B cell (primary cell): ENCODE measurements at regions not wholly inside any gene's neighbourhood (a gene's known extent, or its start where the extent isn't known, plus 50 kb on each side); places are given as distances from the start of the nearest gene placed in this dataset.

Source experiments
- ATAC-seq: fragments of 200-7000 bp; cut with Tn5 transposase; one replicate; pipeline ENCODE4 v1.10.0; 2021; ENCODE audit warnings: low read depth, mild to moderate bottlenecking, moderate number of reproducible peaks, moderate library complexity
- CTCF ChIA-PET: fragments of 350-600 bp; sonication (Branson Sonifier 250); formaldehyde crosslinking; loops from one replicate; lab custom pipeline; 2021; ENCODE audit warnings: antibody characterized with exemption, inconsistent platforms; lab: Charles Lee
- POLR2A ChIA-PET: fragments of 350-600 bp; sonication (Branson Sonifier 250); formaldehyde crosslinking; loops from one replicate; lab custom pipeline; 2021; ENCODE audit warnings: antibody characterized with exemption; lab: Charles Lee
- DNase-seq: peaks from one replicate; pipeline ENCODE4 v3.0.0; 2013
- H2AFZ ChIP-seq: 2 replicates; pipeline ENCODE4 v1.6.1; 2012; ENCODE audit warnings: mild to moderate bottlenecking, low read depth, low read length; ENCODE audit not compliant: insufficient read depth, poor library complexity, severe bottlenecking
- H3K27ac ChIP-seq, 2 donors: 1 replicate in 1 of 2; 2 replicates in 1 of 2; pipeline ENCODE4 v1.5.1; 2012 to 2013; ENCODE audit warnings: low read length in 2 of 2, mild to moderate bottlenecking in 2 of 2, moderate library complexity in 1 of 2
- H3K27me3 ChIP-seq, 4 experiments: fragments of 200-600 bp in 1 of 4; sonication (generic) in 1 of 4; replicated peaks in 1 of 4; 1 replicate in 2 of 4; 2 replicates in 2 of 4; pipeline versions ENCODE4 v1.6.1 to v1.7.0; 2013 to 2016; ENCODE audit warnings: low read length in 3 of 4, mild to moderate bottlenecking in 2 of 4, mixed read lengths in 1 of 4, moderate library complexity in 1 of 4; ENCODE audit not compliant: insufficient read depth in 4 of 4, control insufficient read depth in 3 of 4; ENCODE audit errors: control extremely low read depth in 1 of 4
- H3K36me3 ChIP-seq, 2 experiments: replicated peaks in 1 of 2; 1 replicate in 1 of 2; 2 replicates in 1 of 2; pipeline versions ENCODE4 v1.6.1 to v1.7.1; 2013; ENCODE audit warnings: low read length in 1 of 2; ENCODE audit not compliant: insufficient read depth in 2 of 2, control insufficient read depth in 1 of 2; ENCODE audit errors: control extremely low read depth in 1 of 2, extremely low read depth in 1 of 2
- H3K4me1 ChIP-seq, 2 donors: fragments of 200-600 bp in 1 of 2; sonication (generic) in 1 of 2; 1 replicate in 1 of 2; 2 replicates in 1 of 2; pipeline versions ENCODE4 v1.5.1 to v1.6.1; 2013 to 2017; ENCODE audit warnings: low read length in 2 of 2; ENCODE audit not compliant: control insufficient read depth in 2 of 2, insufficient read depth in 2 of 2
- H3K4me2 ChIP-seq: replicated peaks from 2 replicates; pipeline ENCODE3; 2012; ENCODE audit warnings: mild to moderate bottlenecking, low read depth, low read length; ENCODE audit not compliant: poor library complexity, severe bottlenecking
- H3K4me3 ChIP-seq, 5 experiments: fragments of 200-600 bp in 1 of 5; sonication (generic) in 1 of 5; 1 replicate in 3 of 5; 2 replicates in 2 of 5; pipeline versions ENCODE4 v1.5.1 to v1.7.0; 2011 to 2016; ENCODE audit warnings: low read length in 4 of 5, mild to moderate bottlenecking in 4 of 5, low read depth in 2 of 5, control low read depth in 1 of 5, moderate library complexity in 1 of 5; ENCODE audit not compliant: insufficient read depth in 1 of 5; ENCODE audit errors: control extremely low read depth in 1 of 5, extremely low read depth in 1 of 5
- H3K79me2 ChIP-seq: fragments of 200-600 bp; sonication (generic); one replicate; pipeline ENCODE4 v1.6.0; 2016; ENCODE audit warnings: low read length; ENCODE audit not compliant: control insufficient read depth, insufficient read depth
- H3K9ac ChIP-seq: fragments of 200-600 bp; sonication (generic); 2 replicates; pipeline ENCODE4 v1.6.1; 2017; ENCODE audit warnings: mild to moderate bottlenecking, low read length, moderate library complexity
- H3K9me3 ChIP-seq, 3 donors: one replicate each; pipeline versions ENCODE4 v1.6.1 to v1.7.1; 2013; ENCODE audit warnings: low read length in 2 of 3; ENCODE audit not compliant: control insufficient read depth in 2 of 3, insufficient read depth in 1 of 3; ENCODE audit errors: control extremely low read depth in 1 of 3
- H4K20me1 ChIP-seq: 2 replicates; pipeline ENCODE4 v1.6.0; 2012; ENCODE audit warnings: mild to moderate bottlenecking, low read length; ENCODE audit not compliant: insufficient read depth, control insufficient read depth, poor library complexity, severe bottlenecking
- H3K27ac Mint-ChIP-seq: one replicate; pipeline ENCODE4 v1.8.0; 2021; ENCODE audit warnings: mixed read lengths
- H3K27me3 Mint-ChIP-seq: one replicate; pipeline ENCODE4 v1.8.0; 2021; ENCODE audit warnings: mixed read lengths
- H3K4me1 Mint-ChIP-seq: one replicate; pipeline ENCODE4 v1.8.0; 2021; ENCODE audit warnings: mixed read lengths
- H3K4me3 Mint-ChIP-seq: one replicate; pipeline ENCODE4 v1.8.0; 2021; ENCODE audit warnings: mixed read lengths
- H3K9me3 Mint-ChIP-seq: one replicate; pipeline ENCODE4 v1.8.0; 2022; ENCODE audit warnings: mixed read lengths; ENCODE audit not compliant: insufficient read depth
- EZH2 ChIP-seq: IDR thresholded peaks from 2 replicates; pipeline ENCODE4 v1.6.1; 2012; ENCODE audit warnings: borderline replicate concordance, low read depth, mild to moderate bottlenecking, moderate library complexity, low read length; ENCODE audit not compliant: insufficient read depth, poor library complexity, severe bottlenecking
- WGBS: methylation state at CpG from one replicate; pipeline ENCODE4 v1.1.5; 2013; ENCODE audit warnings: missing lambda C conversion rate; ENCODE audit not compliant: insufficient coverage; 5-methylcytosine and 5-hydroxymethylcytosine counted together
- intact Hi-C: fragments of 100-400 bp; cut with micrococcal nuclease; formaldehyde crosslinking; loops from one replicate; pipeline ENCODE4 v1.10.0; 2022
- TF ChIP-seq, protein P1 (sequence below): fragments of 200-600 bp; IDR thresholded peaks from one replicate; pipeline ENCODE4 v1.8.0; 2022; ENCODE audit warnings: antibody characterized with exemption, mild to moderate bottlenecking

DNA sequence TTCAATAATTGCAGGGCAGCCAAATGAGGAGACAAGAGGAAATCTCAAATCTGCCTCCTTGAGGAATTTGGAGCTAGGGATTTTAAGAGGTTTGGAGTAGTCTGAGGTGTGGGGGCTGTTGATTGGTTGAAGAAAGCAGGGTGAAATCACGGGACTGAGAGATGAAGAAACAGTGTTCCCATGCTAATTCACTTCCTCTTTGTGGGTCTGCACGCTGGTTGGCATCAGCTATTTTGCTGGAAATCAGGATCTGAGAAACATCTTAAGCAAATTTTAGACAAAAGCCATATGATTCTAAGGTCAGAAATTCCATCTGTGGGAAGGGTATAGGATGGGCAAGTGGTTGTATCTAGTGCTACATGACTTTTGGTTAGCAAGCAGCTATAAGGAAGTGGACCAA is 107.1 kb upstream of the PAXBP1 start:
- 0% methylated on average over 2 of the region's 2 CpGs for WGBS
- no peak overlapping the region for H3K4me2 ChIP-seq
- no peaks in the 10 kb centered on the region for H3K4me1 Mint-ChIP-seq
- no peak overlapping the region for H3K9ac ChIP-seq
- TF ChIP-seq, protein P1, sequence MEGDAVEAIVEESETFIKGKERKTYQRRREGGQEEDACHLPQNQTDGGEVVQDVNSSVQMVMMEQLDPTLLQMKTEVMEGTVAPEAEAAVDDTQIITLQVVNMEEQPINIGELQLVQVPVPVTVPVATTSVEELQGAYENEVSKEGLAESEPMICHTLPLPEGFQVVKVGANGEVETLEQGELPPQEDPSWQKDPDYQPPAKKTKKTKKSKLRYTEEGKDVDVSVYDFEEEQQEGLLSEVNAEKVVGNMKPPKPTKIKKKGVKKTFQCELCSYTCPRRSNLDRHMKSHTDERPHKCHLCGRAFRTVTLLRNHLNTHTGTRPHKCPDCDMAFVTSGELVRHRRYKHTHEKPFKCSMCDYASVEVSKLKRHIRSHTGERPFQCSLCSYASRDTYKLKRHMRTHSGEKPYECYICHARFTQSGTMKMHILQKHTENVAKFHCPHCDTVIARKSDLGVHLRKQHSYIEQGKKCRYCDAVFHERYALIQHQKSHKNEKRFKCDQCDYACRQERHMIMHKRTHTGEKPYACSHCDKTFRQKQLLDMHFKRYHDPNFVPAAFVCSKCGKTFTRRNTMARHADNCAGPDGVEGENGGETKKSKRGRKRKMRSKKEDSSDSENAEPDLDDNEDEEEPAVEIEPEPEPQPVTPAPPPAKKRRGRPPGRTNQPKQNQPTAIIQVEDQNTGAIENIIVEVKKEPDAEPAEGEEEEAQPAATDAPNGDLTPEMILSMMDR, result no peak
- no peak for TF ChIP-seq EZH2
- no peaks in the 10 kb centered on the region for H4K20me1 ChIP-seq
- POLR2A ChIA-PET, result no interaction called here
- no peak overlapping the region for H2AFZ ChIP-seq
- H3K27ac ChIP-seq, result no peak overlapping the region
- H3K36me3 ChIP-seq, result no peaks in the 10 kb centered on the region
- no peak for ATAC-seq
- H3K4me1 ChIP-seq, result no peaks in the 10 kb centered on the region
- H3K4me3 ChIP-seq, result no peak overlapping the region
- no peaks in the 10 kb centered on the region for H3K79me2 ChIP-seq
- H3K4me3 Mint-ChIP-seq, result no peak overlapping the region
- CTCF ChIA-PET, result no interaction called here
- no peaks in the 10 kb centered on the region for H3K9me3 Mint-ChIP-seq
- intact Hi-C loops, result no loop called here
- DNase-seq, result no peak
- H3K27me3 Mint-ChIP-seq, result peaks cover 25% of the 10 kb centered on the region
- no peak overlapping the region for H3K27ac Mint-ChIP-seq
- no peaks in the 10 kb centered on the region for H3K9me3 ChIP-seq
- no peaks in the 10 kb centered on the region for H3K27me3 ChIP-seq

DNA sequence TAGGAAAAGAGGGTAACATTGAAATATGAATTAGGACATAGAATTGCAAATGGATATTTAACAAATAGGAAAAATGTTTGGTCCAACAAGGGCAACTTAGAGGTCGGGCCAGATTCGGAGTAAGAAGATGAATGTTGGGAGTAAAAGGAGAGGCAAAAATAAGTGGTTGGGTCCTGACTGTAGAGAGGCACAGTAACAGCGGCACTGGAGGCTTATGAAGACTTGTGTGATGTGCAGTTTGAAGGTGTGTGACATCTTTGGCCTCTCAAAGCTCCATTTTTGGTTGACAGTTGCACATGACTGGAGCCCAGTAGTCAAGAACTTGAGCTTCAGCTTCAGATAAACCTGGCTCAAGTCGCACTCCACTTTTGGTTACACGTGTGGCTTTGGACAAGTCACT is 109.9 kb upstream of the PAXBP1 start:
- H3K36me3 ChIP-seq, result no peaks in the 10 kb centered on the region
- H3K9ac ChIP-seq, result no peak overlapping the region
- no peak overlapping the region for H3K4me2 ChIP-seq
- intact Hi-C loops, result no loop called here
- no peaks in the 10 kb centered on the region for H3K4me1 ChIP-seq
- DNase-seq, result no peak
- H3K4me3 ChIP-seq, result no peak overlapping the region
- POLR2A ChIA-PET, result no interaction called here
- H3K27me3 ChIP-seq, result peaks cover 0 to 1% (median 0%) of the 10 kb centered on the region in 4 experiments
- Mint-ChIP-seq H3K27ac (no peak overlapping the region), H3K4me3 (no peak overlapping the region), H3K27me3 (peaks cover 26% of the 10 kb centered on the region), H3K4me1 (no peaks in the 10 kb centered on the region), H3K9me3 (peaks cover 3% of the 10 kb centered on the region)
- no peak overlapping the region for H3K27ac ChIP-seq
- 81% methylated on average over 4 of the region's 5 CpGs for WGBS
- TF ChIP-seq, protein P1, result no peak
- no peak for TF ChIP-seq EZH2
- CTCF ChIA-PET, result no interaction called here
- H3K9me3 ChIP-seq, result peaks cover 0 to 6% (median 0%) of the 10 kb centered on the region in 3 donors
- H4K20me1 ChIP-seq, result no peaks in the 10 kb centered on the region
- no peak overlapping the region for H2AFZ ChIP-seq
- H3K79me2 ChIP-seq, result no peaks in the 10 kb centered on the region
- no peak for ATAC-seq
